ENCODE measurements at regions not wholly inside any gene's neighbourhood (a gene's known extent, or its start where the extent isn't known, plus 50 kb on each side); places are given as distances from the start of the nearest gene placed in this dataset.

- TF ChIP-seq POLR2A (IDR thresholded peaks at IDR 0.05; ENCODE audit: low read depth, low read length), result no peak
- no peak for TF ChIP-seq TAF1 (IDR thresholded peaks at IDR 0.05; ENCODE audit: borderline replicate concordance, low read depth, low read length)
- no peak for TF ChIP-seq POLR2AphosphoS5 (IDR thresholded peaks at IDR 0.05; ENCODE audit: low read depth, low read length)
Measured at GRCh38 chr22:34687116-34687515, 378.8 kb upstream of the ISX start.

All from GM12892 (cell line).